ENCODE measurements at regions not wholly inside any gene's neighbourhood (a gene's known extent, or its start where the extent isn't known, plus 50 kb on each side); places are given as distances from the start of the nearest gene placed in this dataset.
A peak's percentile ranks its signal among the peaks of the same experiment; 100 is the strongest.

DNA sequence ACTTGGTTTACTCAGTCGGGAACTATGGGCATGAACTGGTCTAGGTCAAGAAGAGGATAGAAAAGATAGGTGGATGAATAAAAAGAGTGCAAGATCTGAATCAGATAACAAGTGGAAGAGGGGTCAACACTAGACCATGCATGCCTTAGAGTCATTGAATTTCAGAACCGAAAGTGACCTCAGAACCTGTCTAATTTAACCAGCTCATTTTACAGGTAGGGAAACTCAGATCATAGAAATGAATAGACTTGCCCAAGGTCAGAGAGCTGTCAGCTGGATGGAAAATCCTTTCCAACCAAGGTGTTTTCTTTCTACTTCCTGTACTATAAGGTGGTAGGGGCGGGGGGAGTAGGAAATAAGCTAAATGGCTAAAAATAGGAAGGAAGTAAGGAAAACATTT is 121.4 kb upstream of the ADGRF1 start:
- Histone ChIP-seq H3K9ac (ENCODE audit: low read length) (no peak overlapping the region), H3K9me3 (ENCODE audit: control insufficient read depth, insufficient read depth, low read depth, low read length) (no peaks in the 10 kb centered on the region), H3K36me3 (ENCODE audit: control insufficient read depth, insufficient read depth, low read length) (no peaks in the 10 kb centered on the region), H3K27me3 (ENCODE audit: control insufficient read depth, insufficient read depth, low read length) (no peaks in the 10 kb centered on the region), H3K4me3 (ENCODE audit: low read depth, low read length) (no peak overlapping the region), H3K4me1 (ENCODE audit: control insufficient read depth, insufficient read depth, low read length) (peaks cover 11% of the 10 kb centered on the region), H3K27ac (ENCODE audit: low read depth, low read length) (no peak overlapping the region)

DNA sequence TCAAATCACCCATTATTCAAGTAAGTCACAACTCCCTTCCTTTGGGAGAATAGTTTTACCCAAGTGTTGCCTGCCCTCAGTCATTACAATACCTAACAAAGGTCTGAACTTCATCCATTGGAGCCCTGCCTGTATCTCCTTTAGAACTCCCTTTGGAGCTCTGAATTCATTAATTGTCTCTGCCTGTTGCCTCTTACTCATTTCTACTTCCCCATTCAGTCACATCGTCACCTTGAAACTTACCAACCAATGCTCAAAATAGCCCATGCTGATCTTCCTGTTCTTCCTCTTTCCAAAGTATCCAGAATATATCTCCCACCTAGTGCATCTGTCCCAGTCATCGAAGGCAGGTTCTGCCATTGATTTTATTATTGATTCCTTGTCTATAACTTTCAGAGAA is 120.7 kb upstream of the ADGRF1 start:
- Histone ChIP-seq H3K4me1 (ENCODE audit: control insufficient read depth, insufficient read depth, low read length) (peaks cover 3% of the 10 kb centered on the region), H3K36me3 (ENCODE audit: control insufficient read depth, insufficient read depth, low read length) (no peaks in the 10 kb centered on the region), H3K4me3 (ENCODE audit: low read depth, low read length) (no peak overlapping the region), H3K9ac (ENCODE audit: low read length) (no peak overlapping the region), H3K9me3 (ENCODE audit: control insufficient read depth, insufficient read depth, low read depth, low read length) (no peaks in the 10 kb centered on the region), H3K27me3 (ENCODE audit: control insufficient read depth, insufficient read depth, low read length) (no peaks in the 10 kb centered on the region), H3K27ac (ENCODE audit: low read depth, low read length) (no peak overlapping the region)

DNA sequence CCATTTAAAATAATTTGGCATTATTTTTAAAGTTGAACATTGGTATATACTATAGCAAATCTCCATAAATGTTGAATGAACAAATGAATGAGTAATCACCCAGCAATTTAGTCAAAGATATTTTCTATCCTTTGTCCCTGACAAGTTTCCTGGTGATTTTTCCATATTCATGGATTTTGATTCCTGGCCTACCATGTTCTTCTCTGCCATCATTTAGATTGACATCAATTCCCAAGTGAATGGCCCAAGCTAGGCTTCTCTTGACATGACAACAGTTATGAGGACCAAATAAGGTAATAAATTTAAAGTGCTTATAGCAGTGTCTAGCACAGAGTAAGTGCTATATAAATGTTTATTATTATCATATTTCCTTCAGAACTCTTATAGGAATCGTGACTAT is 120.1 kb upstream of the ADGRF1 start:
- H3K27me3 ChIP-seq (ENCODE audit: control insufficient read depth, insufficient read depth, low read length), result no peaks in the 10 kb centered on the region
- H3K27ac ChIP-seq (ENCODE audit: low read depth, low read length), result no peak overlapping the region
- no peak overlapping the region for H3K4me3 ChIP-seq (ENCODE audit: low read depth, low read length)
- H3K36me3 ChIP-seq (ENCODE audit: control insufficient read depth, insufficient read depth, low read length), result no peaks in the 10 kb centered on the region
- H3K9me3 ChIP-seq (ENCODE audit: control insufficient read depth, insufficient read depth, low read depth, low read length), result no peaks in the 10 kb centered on the region
- H3K9ac ChIP-seq (ENCODE audit: low read length), result no peak overlapping the region
- no peaks in the 10 kb centered on the region for H3K4me1 ChIP-seq (ENCODE audit: control insufficient read depth, insufficient read depth, low read length)

DNA sequence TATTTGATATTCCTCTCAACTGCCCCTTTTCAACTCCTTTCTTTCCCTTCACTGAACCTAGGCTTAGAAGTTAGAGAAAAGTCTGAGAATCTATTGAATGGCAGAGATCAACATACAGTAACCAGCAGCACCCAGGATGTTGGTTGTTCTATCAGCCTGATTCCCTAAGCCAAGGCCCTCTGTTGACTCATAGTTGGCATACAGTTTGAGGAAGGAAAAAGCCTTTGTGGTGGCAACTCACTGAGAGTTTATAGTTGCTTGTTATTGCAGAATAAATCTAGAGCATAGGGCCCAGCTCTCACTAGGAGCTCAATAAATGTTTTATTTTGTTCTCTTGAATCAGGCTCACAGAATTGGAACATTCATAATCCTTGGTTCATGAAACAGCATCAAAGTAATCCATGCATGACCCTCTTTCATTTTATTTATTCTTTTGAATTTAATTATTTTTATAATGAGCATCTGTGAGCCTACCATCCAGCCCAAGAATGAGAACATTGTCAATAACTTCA is 119.1 kb upstream of the ADGRF1 start:
- Histone ChIP-seq H3K27ac (ENCODE audit: low read depth, low read length) (no peak overlapping the region), H3K4me3 (ENCODE audit: low read depth, low read length) (no peak overlapping the region), H3K27me3 (ENCODE audit: control insufficient read depth, insufficient read depth, low read length) (no peaks in the 10 kb centered on the region), H3K9ac (ENCODE audit: low read length) (no peak overlapping the region), H3K36me3 (ENCODE audit: control insufficient read depth, insufficient read depth, low read length) (no peaks in the 10 kb centered on the region), H3K4me1 (ENCODE audit: control insufficient read depth, insufficient read depth, low read length) (no peaks in the 10 kb centered on the region), H3K9me3 (ENCODE audit: control insufficient read depth, insufficient read depth, low read depth, low read length) (no peaks in the 10 kb centered on the region)

DNA sequence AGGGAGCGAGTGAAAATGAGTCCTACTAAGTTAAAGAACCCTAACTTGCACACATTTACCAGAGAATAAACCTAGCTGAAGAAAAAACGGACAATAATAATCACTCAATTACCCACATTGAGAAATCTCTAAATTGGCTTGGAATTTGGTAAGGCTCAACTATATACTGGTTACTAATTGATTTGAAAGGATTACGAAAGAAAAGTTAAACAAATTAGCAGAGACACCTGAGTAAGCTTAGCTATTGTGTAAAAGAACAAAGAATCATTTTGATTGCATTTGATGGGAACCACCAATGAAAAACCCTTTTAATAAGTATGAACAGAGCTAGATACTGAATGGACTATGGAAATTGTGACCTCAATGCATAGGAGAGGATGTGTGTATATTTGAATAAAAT is 118.6 kb upstream of the ADGRF1 start:
- Histone ChIP-seq H3K9me3 (ENCODE audit: control insufficient read depth, insufficient read depth, low read depth, low read length) (no peaks in the 10 kb centered on the region), H3K4me3 (ENCODE audit: low read depth, low read length) (no peak overlapping the region), H3K4me1 (ENCODE audit: control insufficient read depth, insufficient read depth, low read length) (no peaks in the 10 kb centered on the region), H3K27me3 (ENCODE audit: control insufficient read depth, insufficient read depth, low read length) (no peaks in the 10 kb centered on the region), H3K27ac (ENCODE audit: low read depth, low read length) (no peak overlapping the region), H3K9ac (ENCODE audit: low read length) (no peak overlapping the region), H3K36me3 (ENCODE audit: control insufficient read depth, insufficient read depth, low read length) (no peaks in the 10 kb centered on the region)

DNA sequence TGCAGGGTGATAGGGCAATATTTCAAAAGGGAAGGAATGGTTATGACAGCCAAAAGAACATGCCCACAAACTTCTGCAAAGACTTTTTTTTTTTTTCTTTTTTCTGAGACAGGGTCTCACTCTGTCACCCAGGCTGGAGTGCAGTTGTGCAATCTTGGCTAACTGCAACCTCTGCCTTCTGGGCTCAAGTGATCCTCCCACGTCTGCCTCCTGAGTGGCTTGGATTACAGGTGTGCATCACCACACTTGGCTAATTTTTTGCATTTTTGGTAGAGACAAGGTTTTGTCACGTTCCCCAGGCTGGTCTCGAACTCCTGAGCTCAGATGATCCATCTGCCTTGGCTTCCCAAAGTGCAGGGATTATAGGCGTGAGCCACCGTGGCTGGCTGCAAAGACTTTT is 117.6 kb upstream of the ADGRF1 start:
- H3K9ac ChIP-seq (ENCODE audit: low read length), result no peak overlapping the region
- no peak overlapping the region for H3K4me3 ChIP-seq (ENCODE audit: low read depth, low read length)
- H3K27me3 ChIP-seq (ENCODE audit: control insufficient read depth, insufficient read depth, low read length), result no peaks in the 10 kb centered on the region
- H3K4me1 ChIP-seq (ENCODE audit: control insufficient read depth, insufficient read depth, low read length), result no peaks in the 10 kb centered on the region
- no peak overlapping the region for H3K27ac ChIP-seq (ENCODE audit: low read depth, low read length)
- H3K36me3 ChIP-seq (ENCODE audit: control insufficient read depth, insufficient read depth, low read length), result no peaks in the 10 kb centered on the region
- H3K9me3 ChIP-seq (ENCODE audit: control insufficient read depth, insufficient read depth, low read depth, low read length), result no peaks in the 10 kb centered on the region

DNA sequence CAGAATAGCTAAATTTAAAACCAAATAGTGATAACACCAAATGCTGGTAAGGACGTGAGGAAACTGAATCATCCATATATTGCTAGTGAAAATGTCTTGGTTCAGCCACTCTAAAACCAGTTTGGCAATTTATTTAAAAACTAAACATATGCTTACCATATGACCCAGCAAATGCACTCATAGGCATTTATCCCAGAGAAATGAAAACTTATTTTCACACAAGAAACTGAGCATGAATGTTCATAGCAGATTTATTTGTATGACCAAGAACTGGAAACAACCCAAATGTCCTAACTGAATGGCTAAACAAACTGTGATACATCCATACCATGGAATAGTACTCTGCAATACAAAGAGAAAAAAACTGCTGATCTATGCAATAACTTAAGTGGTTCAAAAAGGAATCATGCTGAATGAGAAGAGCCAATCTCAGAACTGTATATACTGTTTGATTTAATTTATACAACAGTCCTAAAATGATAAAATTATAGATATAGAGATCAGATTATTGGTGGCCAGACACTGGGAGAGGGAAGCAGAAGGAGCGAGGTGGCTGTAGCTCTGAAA is 115.6 kb upstream of the ADGRF1 start:
- H3K9ac ChIP-seq (ENCODE audit: low read length), result no peak overlapping the region
- no peaks in the 10 kb centered on the region for H3K36me3 ChIP-seq (ENCODE audit: control insufficient read depth, insufficient read depth, low read length)
- H3K27me3 ChIP-seq (ENCODE audit: control insufficient read depth, insufficient read depth, low read length), result no peaks in the 10 kb centered on the region
- no peak overlapping the region for H3K4me3 ChIP-seq (ENCODE audit: low read depth, low read length)
- H3K4me1 ChIP-seq (ENCODE audit: control insufficient read depth, insufficient read depth, low read length), result peaks cover 9% of the 10 kb centered on the region
- no peaks in the 10 kb centered on the region for H3K9me3 ChIP-seq (ENCODE audit: control insufficient read depth, insufficient read depth, low read depth, low read length)
- H3K27ac ChIP-seq (ENCODE audit: low read depth, low read length), result no peak overlapping the region

DNA sequence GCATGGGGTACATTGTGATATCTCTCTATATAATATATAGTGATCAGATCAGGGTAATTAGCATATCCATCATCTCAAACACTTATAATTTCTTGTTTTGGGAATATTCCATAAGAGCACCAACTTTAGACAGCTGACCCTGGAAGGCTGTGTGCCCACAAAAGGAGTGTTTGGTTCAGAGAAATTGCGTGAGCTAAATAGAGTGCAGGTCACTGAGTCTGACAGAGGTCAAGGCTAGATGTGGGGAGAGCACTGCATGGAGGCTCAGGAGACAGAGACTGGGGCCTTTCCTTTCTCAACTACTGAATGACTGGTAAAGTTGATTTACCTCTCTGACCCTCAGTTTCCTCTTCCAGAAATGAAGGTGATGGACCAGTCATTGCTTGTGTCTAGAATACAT is 114.9 kb upstream of the ADGRF1 start:
- H3K4me3 ChIP-seq (ENCODE audit: low read depth, low read length), result no peak overlapping the region
- no peaks in the 10 kb centered on the region for H3K27me3 ChIP-seq (ENCODE audit: control insufficient read depth, insufficient read depth, low read length)
- no peaks in the 10 kb centered on the region for H3K9me3 ChIP-seq (ENCODE audit: control insufficient read depth, insufficient read depth, low read depth, low read length)
- no peak overlapping the region for H3K27ac ChIP-seq (ENCODE audit: low read depth, low read length)
- no peak overlapping the region for H3K9ac ChIP-seq (ENCODE audit: low read length)
- H3K4me1 ChIP-seq (ENCODE audit: control insufficient read depth, insufficient read depth, low read length), result peaks cover 14% of the 10 kb centered on the region
- H3K36me3 ChIP-seq (ENCODE audit: control insufficient read depth, insufficient read depth, low read length), result no peaks in the 10 kb centered on the region

DNA sequence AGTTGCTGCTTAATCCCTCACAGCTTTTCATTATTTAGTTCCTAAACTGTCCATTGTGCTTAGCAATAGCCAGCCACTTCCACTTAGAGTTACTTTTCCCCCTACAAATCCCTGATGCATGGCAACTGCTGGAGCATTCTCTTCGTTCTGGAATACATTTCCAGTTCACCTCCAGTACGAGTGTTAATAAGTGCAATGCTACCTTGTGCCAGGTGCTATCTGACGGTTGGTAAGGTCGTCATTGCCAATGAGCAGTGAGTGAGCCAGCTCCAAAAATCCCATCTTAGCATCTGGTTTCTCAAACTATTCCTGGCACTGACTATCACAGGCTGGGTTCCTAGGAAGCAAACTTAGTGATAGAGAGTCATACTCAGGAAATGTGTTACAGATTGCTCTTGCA is 114.1 kb upstream of the ADGRF1 start:
- Histone ChIP-seq H3K27me3 (ENCODE audit: control insufficient read depth, insufficient read depth, low read length) (no peaks in the 10 kb centered on the region), H3K36me3 (ENCODE audit: control insufficient read depth, insufficient read depth, low read length) (no peaks in the 10 kb centered on the region), H3K4me1 (ENCODE audit: control insufficient read depth, insufficient read depth, low read length) (peaks cover 14% of the 10 kb centered on the region), H3K9ac (ENCODE audit: low read length) (no peak overlapping the region), H3K9me3 (ENCODE audit: control insufficient read depth, insufficient read depth, low read depth, low read length) (no peaks in the 10 kb centered on the region), H3K27ac (ENCODE audit: low read depth, low read length) (no peak overlapping the region), H3K4me3 (ENCODE audit: low read depth, low read length) (no peak overlapping the region)

DNA sequence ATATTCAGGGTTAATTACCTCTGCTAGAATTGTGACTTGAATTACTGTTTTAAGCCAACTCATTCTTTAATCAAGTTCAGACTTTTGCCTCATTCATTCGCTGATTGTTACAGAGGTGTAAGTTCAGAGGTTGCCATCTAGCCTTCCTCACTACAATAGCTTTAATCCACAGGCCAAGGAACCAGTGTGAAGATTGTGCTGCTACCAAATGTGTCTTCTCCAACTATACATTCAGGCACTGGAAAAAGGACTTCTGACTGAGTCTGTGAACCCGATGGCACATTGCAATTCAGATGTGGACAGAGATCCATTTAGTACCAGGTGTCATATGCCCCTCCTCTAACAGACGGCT is 111.2 kb upstream of the ADGRF1 start:
- H3K27ac ChIP-seq (ENCODE audit: low read depth, low read length), result peak overlapping the region; percentile 43; the same call in 1 of the 2 replicates

DNA sequence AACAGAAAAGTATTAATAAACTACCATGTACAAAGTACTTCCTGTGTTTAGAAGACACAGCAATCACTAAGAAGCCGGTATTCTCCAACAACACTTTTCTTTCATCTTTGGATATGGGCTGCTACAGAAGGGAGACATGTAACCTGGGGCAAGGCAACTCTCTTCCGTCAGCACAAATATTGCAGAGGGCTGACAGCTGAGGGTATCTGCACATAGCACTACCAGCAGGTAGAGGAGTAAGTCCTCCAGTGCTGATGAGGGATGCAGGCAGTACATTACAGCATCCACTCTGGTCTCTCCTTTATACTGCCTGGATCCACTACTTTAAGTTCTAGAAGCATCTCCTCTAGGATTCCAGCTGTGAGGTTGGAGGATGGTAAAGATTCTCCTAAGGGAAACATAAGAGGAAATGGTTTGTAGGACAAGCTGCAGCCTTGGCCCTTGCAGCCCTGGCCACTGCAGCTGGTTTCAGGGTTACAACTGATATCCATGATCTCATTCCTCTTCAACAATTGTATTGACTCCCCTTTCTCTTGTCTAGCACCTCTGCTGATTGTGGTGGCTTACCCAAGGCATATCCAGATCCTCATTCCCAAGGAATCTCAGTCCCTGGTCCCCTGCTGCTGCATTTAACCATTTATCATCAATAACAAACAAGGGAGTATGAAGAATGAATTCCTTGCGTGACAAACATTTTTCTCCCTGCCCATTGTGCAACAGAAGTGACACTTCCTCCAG is 110.7 kb upstream of the ADGRF1 start:
- Histone ChIP-seq H3K9me3 (ENCODE audit: control insufficient read depth, insufficient read depth, low read depth, low read length) (no peaks in the 10 kb centered on the region), H3K27me3 (ENCODE audit: control insufficient read depth, insufficient read depth, low read length) (no peaks in the 10 kb centered on the region), H3K4me1 (ENCODE audit: control insufficient read depth, insufficient read depth, low read length) (peaks cover 16% of the 10 kb centered on the region), H3K9ac (ENCODE audit: low read length) (peak overlapping the region; percentile 11), H3K4me3 (ENCODE audit: low read depth, low read length) (no peak overlapping the region), H3K36me3 (ENCODE audit: control insufficient read depth, insufficient read depth, low read length) (no peaks in the 10 kb centered on the region), H3K27ac (ENCODE audit: low read depth, low read length) (peak overlapping the region; percentile 38; the same call in 1 of the 2 replicates)

More for the DNA sequence above, 111.2 kb upstream of the ADGRF1 start:
- Histone ChIP-seq H3K36me3 (ENCODE audit: control insufficient read depth, insufficient read depth, low read length) (no peaks in the 10 kb centered on the region), H3K4me3 (ENCODE audit: low read depth, low read length) (no peak overlapping the region), H3K9me3 (ENCODE audit: control insufficient read depth, insufficient read depth, low read depth, low read length) (no peaks in the 10 kb centered on the region), H3K9ac (ENCODE audit: low read length) (peak overlapping the region; percentile 57), H3K27me3 (ENCODE audit: control insufficient read depth, insufficient read depth, low read length) (no peaks in the 10 kb centered on the region), H3K4me1 (ENCODE audit: control insufficient read depth, insufficient read depth, low read length) (peaks cover 14% of the 10 kb centered on the region)

Measured in HUES6 (cell line).